SIG-M5 treated with dmso at 0.1 percent for 504 hours (cell line): ENCODE measurements at regions not wholly inside any gene's neighbourhood (a gene's known extent, or its start where the extent isn't known, plus 50 kb on each side); places are given as distances from the start of the nearest gene placed in this dataset.
"Not testable (repeated sequence)": the region's sequence is repeated elsewhere in the genome, so short reads cannot be mapped to it uniquely, and the experiment has no call there.

Experiments
- DNase-seq: peaks from one replicate; lab custom pipeline; 2025; ENCODE audit not compliant: unreplicated experiment; lab: John Stamatoyannopoulos, UW

DNA sequence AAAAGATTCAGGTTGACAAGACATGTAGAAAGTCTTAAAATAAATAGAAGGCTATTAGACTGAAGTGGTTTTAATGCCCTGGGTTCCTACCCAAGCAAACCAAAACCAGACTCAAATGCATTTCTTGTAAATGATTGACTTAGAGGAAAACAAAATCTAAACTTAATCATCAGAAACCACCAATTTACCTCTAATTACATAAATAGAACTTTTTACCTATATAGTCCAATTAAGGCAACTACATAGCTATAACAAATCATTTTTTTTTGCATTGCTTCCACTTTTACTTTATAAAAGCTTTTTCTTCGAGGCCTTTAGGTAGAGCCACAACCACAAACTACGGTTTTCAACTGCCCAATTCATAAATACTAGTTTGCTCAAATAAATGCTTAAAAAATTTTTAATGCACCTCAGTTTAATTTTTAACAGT lies 231.3 kb upstream of the ARHGEF26 start:
- no peak for DNase-seq

DNA sequence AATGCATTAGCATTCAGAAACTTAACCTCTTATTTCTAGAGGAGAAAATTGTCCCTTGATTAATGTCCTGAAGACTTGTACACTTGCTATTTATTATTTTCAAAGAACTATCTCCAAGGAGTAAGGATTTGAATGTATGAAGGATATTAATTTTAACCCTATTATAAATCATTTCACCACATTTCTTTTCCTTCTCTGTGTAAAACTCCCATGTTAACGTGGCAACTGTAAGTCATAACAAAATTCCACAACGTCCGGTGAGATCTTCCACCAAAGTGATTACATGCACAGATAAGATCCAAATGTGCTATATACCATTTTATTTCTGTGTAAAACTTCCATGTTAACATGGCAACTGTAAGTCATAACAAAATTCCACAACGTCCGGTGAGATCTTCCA lies 229.1 kb upstream of the ARHGEF26 start:
- DNase-seq = no peak

DNA sequence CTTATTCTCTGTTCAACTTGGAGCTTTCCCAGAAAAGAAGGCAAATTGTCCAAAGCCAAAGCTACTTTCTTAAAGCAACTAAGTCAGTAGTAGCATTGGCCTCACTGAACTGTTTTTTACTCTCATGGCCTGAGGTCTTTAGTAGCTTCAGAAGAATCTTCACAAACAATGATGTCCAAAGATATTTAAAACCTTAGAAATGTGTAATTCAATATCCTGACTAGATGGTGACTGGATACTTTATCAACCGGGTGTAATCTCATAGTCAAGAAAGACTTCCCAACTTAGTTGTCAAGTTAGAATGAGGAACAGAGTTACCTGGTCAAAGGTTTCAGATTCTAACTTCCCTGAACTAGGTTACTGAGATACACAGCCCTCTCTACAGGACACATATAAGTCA lies 226.3 kb upstream of the ARHGEF26 start:
- DNase-seq = no peak

DNA sequence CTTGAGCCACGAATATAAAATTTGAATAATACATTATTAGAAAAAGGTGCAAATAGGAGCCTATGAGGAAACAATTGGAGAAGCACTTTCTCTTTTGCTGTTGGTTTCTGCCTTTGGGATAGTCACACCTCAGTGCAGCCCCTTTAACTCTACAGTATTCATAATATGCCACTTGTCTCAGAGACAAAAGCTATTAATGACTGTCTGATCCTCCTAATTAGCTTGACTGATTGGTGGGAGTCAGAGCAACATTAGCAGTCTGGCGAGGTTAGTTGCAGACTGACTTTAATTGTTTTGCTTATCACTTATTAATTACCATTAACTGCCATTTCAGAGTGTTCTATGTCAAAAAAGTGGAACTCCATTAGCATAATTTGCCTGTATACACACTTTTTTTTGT lies 225.0 kb upstream of the ARHGEF26 start:
- DNase-seq = no peak

DNA sequence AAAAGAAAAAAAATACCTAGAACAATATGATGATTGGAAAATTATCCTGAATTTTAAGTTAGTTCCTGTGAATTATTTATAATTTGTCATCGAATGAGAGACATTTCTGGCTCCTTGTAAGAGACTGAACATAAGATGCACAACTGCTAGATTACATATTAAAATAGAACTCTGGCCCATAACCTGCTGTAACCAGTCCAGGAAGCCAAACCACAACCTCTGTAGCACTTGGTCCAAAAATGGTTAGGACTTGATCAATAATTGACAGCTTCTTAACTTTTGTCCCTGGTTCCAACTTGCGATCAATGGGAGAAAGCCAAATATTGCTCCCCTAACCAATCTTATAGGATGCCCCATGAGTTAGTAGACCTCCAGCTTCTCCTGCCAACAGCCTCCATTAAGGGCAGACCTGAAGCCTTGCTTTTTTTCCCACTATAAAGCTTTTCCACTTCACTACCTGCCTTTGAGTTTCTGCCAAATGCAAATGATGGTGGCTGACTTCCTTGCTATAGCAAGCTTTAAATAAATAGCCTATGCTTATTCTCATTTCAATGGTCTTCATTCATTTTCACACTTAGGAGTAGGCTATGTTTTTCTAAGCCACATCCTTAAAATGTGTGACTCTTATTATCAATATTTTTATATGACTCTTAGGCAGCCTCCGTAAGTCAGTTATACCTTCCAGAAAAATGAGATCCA lies 224.0 kb upstream of the ARHGEF26 start:
- no peak for DNase-seq

DNA sequence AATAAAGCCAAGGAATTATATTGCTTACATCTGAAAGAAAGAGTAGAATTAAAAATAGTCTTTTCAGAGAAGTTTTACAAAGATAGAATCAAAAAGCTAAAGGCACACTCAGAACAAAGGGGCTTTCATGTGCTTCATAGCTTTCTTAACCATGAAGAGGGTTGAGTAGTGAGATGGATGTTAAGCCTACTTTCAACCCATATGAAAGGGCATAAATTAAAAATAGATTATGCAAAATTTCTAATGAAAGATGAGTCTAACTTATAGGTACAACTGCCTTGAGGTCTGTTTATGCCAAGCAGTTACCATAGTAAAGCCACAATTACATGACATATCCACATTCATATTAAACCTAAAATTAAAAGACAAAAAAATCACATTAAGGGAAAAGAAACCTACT lies 223.3 kb upstream of the ARHGEF26 start:
- DNase-seq = no peak

DNA sequence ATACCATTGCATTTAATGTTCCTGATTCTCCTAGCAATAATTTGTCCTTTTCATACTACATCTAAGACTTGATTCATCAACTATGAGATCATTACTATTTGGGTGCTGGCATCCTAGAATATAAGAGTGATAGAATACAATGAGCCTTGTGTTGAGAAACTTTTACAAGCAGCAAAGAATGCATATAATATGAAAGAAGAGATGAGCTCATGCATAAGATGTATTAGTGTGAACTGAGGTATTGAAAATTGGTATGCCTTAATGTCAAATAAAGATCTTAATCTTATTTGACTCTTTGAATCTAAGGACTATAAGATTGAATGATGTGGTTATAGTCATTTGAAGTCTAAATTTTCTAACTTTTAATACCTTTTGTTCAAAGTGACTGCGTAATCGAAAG lies 220.0 kb upstream of the ARHGEF26 start:
- DNase-seq = no peak

DNA sequence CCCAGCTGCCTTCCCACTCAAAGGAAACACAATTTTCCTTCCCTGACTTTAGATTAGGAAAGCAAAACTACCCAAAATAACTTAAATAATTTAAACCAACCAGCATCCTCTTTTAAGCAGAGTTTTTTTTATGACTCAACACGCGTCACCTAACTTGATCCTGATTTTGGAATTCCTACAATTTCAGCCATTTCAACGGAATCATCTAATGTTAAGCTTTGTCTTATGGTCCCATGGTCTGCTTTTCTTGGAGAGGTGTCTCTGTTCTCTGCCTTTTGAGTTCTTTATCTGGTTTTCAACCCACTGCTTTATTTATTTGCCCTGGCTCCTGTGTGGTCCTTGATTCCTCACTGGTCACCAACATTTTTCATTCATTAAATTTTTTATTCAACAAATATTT lies 219.2 kb upstream of the ARHGEF26 start:
- no peak for DNase-seq

DNA sequence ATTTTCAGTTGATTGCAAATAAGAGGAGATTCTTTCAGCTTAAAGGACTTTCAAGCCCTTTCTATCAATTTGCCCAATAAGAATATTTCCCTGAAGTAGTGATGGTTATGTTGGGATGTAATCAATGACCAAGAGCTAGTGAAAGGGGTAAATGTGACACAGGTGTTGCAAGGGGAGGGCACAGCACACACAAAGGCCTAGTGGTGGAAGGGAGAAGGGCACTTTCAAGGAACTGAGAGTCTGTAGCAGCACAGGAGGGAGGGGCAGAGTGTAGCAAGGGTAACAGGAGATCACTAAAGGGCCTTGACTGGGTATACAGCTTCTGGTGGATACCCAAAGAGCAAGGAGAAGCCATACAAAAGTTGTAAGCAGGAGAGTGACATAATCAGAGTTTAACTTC lies 217.8 kb upstream of the ARHGEF26 start:
- DNase-seq = no peak

DNA sequence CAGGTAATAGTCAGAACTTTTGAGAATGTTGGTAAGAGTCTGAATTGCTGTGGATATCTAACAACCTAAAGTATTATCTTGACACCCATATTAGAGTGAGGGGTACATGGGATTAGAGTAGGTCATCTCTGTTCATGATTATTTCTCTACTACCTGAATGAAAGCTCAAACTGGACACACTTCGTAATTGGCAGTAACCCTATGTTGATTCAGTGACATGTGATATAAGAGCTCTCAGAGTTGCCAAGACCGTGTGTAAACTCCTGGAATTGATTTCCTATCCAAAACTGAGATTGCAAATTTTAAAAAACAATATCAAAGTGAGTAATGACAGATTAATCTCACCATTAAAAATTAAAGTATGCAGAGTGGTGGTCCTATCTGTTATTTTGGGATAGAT lies 214.8 kb upstream of the ARHGEF26 start:
- no peak for DNase-seq

DNA sequence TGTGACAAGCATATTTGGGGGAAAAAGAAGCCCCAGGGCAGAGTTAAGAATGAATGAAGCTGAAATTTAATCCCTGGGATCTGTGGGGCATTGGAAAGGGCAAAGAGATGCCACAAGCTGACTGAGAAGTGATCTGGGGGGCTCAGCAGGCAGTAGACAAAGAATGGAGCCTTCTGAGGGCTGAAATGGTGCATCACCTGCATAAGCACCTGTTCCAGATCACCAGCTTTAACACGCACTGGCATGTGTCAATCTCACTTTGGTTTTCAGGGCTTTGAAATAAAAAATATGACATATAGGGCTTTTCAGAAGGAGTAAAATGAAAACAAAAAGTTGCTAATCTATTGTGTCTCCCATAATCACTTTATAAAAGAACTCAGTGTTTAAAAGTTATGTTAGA lies 210.8 kb upstream of the ARHGEF26 start:
- DNase-seq = no peak

DNA sequence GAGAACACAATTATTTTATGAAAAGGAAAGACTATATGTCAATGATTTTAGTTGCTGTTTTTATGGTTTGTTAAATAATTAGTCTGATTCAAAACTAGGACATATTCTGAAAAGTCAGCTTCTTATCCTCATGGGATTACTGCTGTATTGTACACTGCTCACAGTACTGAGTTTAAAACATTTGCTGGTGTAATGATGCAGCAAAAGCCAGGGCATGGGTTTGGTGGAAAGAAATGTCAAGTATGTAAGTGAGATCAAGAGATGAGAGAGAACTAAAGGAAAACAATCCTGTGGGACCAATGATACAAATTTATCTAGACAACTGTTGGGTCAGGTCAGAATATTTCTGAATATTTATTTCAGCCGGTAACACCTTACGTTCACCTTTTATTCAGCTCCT lies 210.1 kb upstream of the ARHGEF26 start:
- no peak for DNase-seq

DNA sequence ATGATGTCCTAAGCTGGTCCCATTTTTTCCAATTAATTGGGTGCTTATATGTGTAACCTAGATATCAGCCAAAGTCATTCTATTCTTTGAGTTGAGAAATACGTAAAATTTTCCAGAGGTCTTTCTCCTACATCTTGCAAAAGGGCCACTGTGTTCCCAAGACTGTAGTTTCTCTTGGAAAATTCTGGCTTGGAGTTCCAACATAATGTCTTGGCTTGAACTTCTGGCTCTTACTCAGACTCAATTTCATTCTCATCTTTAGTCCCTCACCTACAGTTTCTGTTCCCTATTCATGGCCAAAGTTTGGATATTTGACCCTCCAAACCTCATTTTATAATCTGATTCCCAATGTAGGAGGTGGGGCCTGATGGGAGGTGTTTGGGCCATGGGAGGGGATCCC lies 201.4 kb upstream of the ARHGEF26 start:
- no peak for DNase-seq

DNA sequence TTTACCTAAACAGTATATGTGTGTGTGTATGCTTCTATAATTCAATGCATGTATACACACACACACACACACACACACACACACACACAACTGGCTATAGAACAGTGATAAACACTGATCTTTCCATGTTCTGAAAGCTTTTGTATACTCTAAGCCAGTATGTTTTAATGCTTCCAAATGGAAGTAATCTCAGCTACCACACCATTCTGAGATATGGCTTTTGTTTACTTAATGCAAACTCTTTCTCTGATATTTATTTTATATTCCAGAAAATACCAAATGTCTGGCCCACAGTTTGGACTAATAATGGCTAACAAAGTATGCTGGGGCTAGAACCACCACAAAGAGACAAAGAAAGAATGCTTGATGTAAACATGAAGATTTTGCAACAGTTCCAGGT lies 199.4 kb upstream of the ARHGEF26 start:
- DNase-seq = no peak

DNA sequence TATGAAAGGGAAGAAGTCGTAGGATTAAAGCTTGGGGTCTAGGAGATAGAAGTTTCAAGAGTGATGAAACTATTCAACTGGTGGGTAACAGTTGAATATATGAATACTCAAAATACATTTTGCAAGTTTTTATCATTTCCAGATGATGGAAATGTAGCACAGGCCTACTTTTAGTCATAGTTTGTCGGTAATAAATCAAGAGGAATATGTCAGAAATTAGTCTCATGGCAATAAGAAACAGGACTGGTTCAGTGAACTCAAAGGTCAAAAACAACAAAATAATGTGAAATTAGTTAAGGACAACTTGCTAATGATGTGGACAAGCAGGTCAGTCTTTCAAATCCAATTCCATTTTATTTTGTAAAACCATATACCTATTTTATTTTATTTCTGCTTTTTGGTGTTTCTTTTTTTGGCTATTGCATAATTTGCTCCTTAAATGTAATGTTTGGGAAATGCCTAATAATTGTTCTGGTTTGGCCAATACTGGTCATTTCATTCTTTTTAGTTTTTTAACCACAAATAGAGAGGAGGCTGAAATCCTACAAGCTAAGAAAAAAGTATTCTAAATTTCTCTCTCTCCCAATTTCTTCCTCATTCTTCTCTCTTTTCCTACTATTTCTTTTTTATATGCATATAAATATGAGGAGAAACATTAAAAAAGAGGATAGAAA lies 195.2 kb upstream of the ARHGEF26 start:
- DNase-seq = no peak

DNA sequence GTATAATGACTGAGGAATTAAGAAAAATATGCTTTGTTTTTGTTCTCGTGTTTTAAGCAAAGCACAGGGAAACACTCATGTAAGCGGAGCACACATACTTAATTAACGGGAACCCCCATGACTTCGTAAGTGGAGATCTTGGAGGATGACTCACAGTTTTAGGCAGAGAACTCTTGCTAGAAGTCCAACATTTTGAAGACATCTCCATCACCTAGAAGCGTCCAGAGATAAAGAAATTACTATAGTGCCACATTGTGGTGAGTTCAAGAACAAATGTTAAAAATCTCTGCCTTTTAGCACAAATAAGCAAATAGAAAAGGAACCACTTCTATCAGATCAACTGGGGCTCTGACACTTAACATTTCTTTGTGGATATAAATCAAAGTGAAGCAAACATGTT lies 194.1 kb upstream of the ARHGEF26 start:
- DNase-seq = peak; percentile 42

DNA sequence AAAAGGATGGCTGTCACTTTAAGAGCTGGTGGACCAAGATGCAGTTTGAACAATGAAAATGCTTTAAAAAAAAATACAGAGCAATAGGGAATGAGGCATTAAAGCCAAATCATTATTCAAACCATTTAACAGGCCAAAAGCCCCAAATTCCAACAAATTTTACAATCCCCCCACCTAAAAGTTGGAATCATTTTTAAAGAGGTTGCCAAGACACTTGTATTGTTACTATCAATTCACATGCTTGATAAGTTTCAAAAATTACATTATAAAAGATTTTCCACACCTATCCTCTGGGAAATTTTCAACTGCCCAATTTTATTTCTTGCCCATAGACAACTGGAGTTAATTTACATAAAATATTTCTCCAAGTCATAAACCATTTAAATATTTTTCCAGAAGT lies 192.3 kb upstream of the ARHGEF26 start:
- no peak for DNase-seq

DNA sequence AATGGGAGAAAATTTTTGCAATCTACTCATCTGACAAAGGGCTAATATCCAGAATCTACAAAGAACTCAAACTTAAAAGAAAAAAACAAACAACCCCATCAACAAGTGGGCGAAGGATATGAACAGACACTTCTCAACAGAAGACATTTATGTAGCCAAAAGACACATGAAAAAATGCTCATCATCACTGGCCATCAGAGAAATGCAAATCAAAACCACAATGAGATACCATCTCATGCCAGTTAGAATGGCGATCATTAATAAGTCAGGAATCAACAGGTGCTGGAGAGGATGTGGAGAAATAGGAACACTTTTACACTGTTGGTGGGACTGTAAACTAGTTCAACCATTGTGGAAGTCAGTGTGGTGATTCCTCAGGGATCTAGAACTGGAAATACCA lies 187.7 kb upstream of the ARHGEF26 start:
- DNase-seq = not testable (repeated sequence)

DNA sequence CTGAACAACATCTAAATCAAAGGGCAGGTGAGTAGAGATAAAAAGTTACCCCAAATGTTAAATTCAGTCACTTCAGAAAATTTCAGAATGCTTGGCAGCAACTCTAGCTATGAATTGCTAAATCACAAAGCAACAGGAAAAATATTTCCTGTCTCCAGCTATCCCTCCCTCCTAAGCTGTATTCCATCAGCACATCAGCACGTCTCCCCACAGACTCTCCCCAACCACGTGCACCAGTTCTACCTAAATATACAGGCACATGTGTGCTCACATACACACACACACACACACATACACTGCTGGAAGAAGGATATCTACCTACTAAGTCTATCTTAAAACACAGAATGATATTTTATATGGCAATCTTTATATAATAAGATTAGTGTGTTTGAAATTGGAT lies 177.1 kb upstream of the ARHGEF26 start:
- DNase-seq = no peak

DNA sequence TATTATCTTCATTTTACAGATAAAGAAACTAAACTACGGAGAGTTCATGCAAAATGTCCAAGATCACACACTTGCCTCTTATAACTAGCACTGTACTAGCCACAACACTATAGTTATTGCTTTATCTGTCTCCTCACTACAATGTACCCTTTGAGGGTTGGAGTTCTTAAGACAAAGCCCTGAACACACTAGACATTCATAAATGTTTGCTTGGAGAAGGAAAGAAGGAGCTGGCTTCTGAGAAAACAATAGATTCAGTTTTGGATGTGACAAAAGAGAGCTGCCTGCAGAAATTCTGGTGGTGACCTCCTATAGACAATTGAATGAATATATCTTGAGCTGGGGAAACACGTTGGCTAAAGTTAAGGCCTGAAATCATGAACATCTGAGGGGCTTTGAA lies 169.9 kb upstream of the ARHGEF26 start:
- no peak for DNase-seq

DNA sequence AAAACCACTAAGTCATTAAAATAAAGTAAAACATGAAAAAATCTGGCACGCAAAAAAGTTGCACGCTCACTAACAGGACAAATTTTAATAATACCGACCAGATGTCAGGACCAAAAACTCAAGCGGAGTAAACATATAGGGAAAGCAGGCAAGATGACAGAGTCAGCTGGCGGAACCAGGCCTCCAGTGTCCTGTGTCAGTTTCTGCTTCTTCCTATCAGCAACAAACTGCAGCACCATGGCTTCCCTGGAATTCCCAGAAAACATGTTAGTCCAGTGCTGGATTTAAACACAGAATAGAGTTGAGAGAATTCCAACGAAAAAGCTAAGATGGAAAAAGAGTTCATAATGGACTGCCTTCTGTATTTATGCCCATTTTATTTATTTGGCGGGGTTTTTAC lies 169.1 kb upstream of the ARHGEF26 start:
- no peak for DNase-seq

DNA sequence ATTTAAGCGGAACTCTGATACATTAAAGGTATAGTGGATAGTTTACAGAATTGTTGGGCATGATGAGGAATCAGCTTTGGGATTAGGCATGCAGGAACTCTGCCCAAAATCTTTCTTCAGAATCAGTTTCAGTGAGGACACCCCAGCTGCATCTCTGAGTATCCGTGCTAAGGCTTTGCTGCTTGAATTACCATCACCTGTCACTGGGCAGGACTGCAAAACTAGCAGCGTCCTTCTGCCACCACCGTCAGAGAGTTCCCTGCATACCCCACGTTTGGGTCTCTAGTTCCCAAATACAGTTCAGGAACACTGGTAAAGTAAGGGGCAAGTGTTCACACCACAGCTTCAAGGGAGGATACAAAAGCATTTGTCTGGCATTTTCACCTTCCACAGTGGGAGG lies 164.6 kb upstream of the ARHGEF26 start:
- DNase-seq = no peak

DNA sequence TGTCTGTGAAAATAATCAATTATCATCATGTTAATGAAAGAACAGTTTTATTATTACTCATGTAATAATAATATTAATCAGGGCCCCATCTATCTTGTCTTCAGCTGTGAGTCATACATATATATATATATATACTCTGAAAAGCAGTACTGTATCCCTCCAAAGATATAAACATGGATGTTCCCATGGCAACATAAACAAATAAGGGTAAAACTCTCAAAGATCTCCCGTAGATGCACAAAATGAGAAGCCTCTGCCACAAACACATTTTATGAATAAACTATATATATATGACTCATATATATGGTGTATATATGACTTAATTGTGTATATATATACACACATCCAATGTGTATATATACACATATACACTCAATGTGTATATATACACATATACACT lies 163.8 kb upstream of the ARHGEF26 start:
- no peak for DNase-seq
